ENCODE measurements at regions not wholly inside any gene's neighbourhood (a gene's known extent, or its start where the extent isn't known, plus 50 kb on each side); places are given as distances from the start of the nearest gene placed in this dataset.

GRCh38 chr20:12798286-12798685, 210.5 kb upstream of the SPTLC3 start:
- TF ChIP-seq CTCF (IDR thresholded peaks at IDR 0.05) (no peak), POLR2A (IDR thresholded peaks at IDR 0.05) (no peak)
